ENCODE measurements at regions not wholly inside any gene's neighbourhood (a gene's known extent, or its start where the extent isn't known, plus 50 kb on each side); places are given as distances from the start of the nearest gene placed in this dataset.

- Histone ChIP-seq H3K27me3 (no peaks in the 10 kb centered on the region), H3K4me1 (no peaks in the 10 kb centered on the region), H3K9me3 (no peaks in the 10 kb centered on the region), H3K4me3 (no peak overlapping the region), H3K36me3 (no peaks in the 10 kb centered on the region), H3K27ac (no peak overlapping the region)
- TF ChIP-seq POLR2A (IDR thresholded peaks at IDR 0.05) = no peak
- no peak for TF ChIP-seq CTCF (IDR thresholded peaks at IDR 0.05)
- DNase-seq = no peak
- intact Hi-C loops (cut with DNase I; ENCODE audit: low total_unique reads) = no loop called here
Measured at GRCh38 chr11:128103278-128103873, 484.0 kb downstream of the ETS1 start.

GRCh38 chr11:128098781-128099180 is 488.6 kb downstream of the ETS1 start:
- H3K27me3 ChIP-seq = no peaks in the 10 kb centered on the region
- H3K4me3 ChIP-seq = no peak overlapping the region
- intact Hi-C loops (cut with DNase I; ENCODE audit: low total_unique reads) = no loop called here
- no peak overlapping the region for H3K27ac ChIP-seq
- H3K36me3 ChIP-seq = no peaks in the 10 kb centered on the region
- no peak for TF ChIP-seq CTCF (IDR thresholded peaks at IDR 0.05)
- no peak for TF ChIP-seq POLR2A (IDR thresholded peaks at IDR 0.05)
- DNase-seq = no peak
- H3K4me1 ChIP-seq = no peaks in the 10 kb centered on the region
- H3K9me3 ChIP-seq = no peaks in the 10 kb centered on the region

- Histone ChIP-seq H3K9me3 (no peaks in the 10 kb centered on the region), H3K4me1 (no peaks in the 10 kb centered on the region), H3K27me3 (no peaks in the 10 kb centered on the region), H3K27ac (no peak overlapping the region), H3K36me3 (no peaks in the 10 kb centered on the region), H3K4me3 (no peak overlapping the region)
- intact Hi-C loops (cut with DNase I; ENCODE audit: low total_unique reads) = no loop called here
- TF ChIP-seq CTCF (IDR thresholded peaks at IDR 0.05) = no peak
- no peak for DNase-seq
Measured at GRCh38 chr11:128095466-128095981, 491.8 kb downstream of the ETS1 start.

GRCh38 chr11:128093689-128094088 is 493.7 kb downstream of the ETS1 start:
- no peaks in the 10 kb centered on the region for H3K36me3 ChIP-seq
- no peak for TF ChIP-seq CTCF (IDR thresholded peaks at IDR 0.05)
- TF ChIP-seq POLR2A (IDR thresholded peaks at IDR 0.05) = no peak
- no peaks in the 10 kb centered on the region for H3K9me3 ChIP-seq
- H3K4me3 ChIP-seq = no peak overlapping the region
- DNase-seq = no peak
- intact Hi-C loops (cut with DNase I; ENCODE audit: low total_unique reads) = no loop called here
- H3K27me3 ChIP-seq = no peaks in the 10 kb centered on the region
- H3K4me1 ChIP-seq = no peaks in the 10 kb centered on the region
- no peak overlapping the region for H3K27ac ChIP-seq

GRCh38 chr11:128089962-128090361 is 497.4 kb downstream of the ETS1 start:
- H3K4me3 ChIP-seq = no peak overlapping the region
- H3K4me1 ChIP-seq = no peaks in the 10 kb centered on the region
- H3K27me3 ChIP-seq = no peaks in the 10 kb centered on the region
- no peaks in the 10 kb centered on the region for H3K36me3 ChIP-seq
- DNase-seq = no peak
- H3K9me3 ChIP-seq = no peaks in the 10 kb centered on the region
- TF ChIP-seq POLR2A (IDR thresholded peaks at IDR 0.05) = no peak
- no peak for TF ChIP-seq CTCF (IDR thresholded peaks at IDR 0.05)
- no peak overlapping the region for H3K27ac ChIP-seq
- intact Hi-C loops (cut with DNase I; ENCODE audit: low total_unique reads) = no loop called here

All from uterus (tissue), 3 donors.